Gastrocnemius medialis (tissue), 4 donors: ENCODE measurements at regions not wholly inside any gene's neighbourhood (a gene's known extent, or its start where the extent isn't known, plus 50 kb on each side); places are given as distances from the start of the nearest gene placed in this dataset.

ENCODE experiments used
- ATAC-seq, 2 donors: fragments of 150-250 bp; one replicate each; pipeline ENCODE4 v1.9.1; 2016
- DNase-seq, 2 donors: peaks; one replicate each; pipeline ENCODE4 v3.0.0-alpha.2; 2019
- H3K27ac ChIP-seq, 4 donors: fragments of 200-600 bp; sonication (generic); 1 replicate in 1 of 4; 2 replicates in 3 of 4; pipeline ENCODE4 v1.5.1; 2016 to 2018; ENCODE audit warnings: mild to moderate bottlenecking in 2 of 4, moderate library complexity in 1 of 4
- H3K27me3 ChIP-seq, 3 donors: fragments of 200-600 bp; sonication (generic) in 2 of 3; 1 replicate in 1 of 3; 2 replicates in 2 of 3; pipeline versions ENCODE4 v1.5.1 to v1.6.0; 2016 to 2019; ENCODE audit warnings: mild to moderate bottlenecking in 1 of 3, moderate library complexity in 1 of 3
- H3K36me3 ChIP-seq, 2 donors: fragments of 200-600 bp; sonication (generic) in 1 of 2; one replicate each; pipeline ENCODE4 v1.5.1; 2017 to 2018
- H3K4me1 ChIP-seq, 2 donors: fragments of 200-600 bp; sonication (generic) in 1 of 2; one replicate each; pipeline ENCODE4 v1.5.1; 2016 to 2017; ENCODE audit warnings: mild to moderate bottlenecking in 2 of 2
- H3K4me3 ChIP-seq, 4 donors: fragments of 200-600 bp; sonication (generic) in 3 of 4; 1 replicate in 1 of 4; 2 replicates in 3 of 4; pipeline ENCODE4 v1.5.1; 2016 to 2019; ENCODE audit warnings: mild to moderate bottlenecking in 2 of 4
- H3K9me3 ChIP-seq, 3 donors: fragments of 200-600 bp; sonication (generic) in 2 of 3; 1 replicate in 1 of 3; 2 replicates in 2 of 3; pipeline ENCODE4 v1.5.1; 2016 to 2019
- CTCF ChIP-seq, 5 experiments: fragments of 450-650 bp in 3 of 5; fragments of 200-600 bp in 2 of 5; sonication (generic) in 2 of 5; IDR thresholded peaks in 4 of 5; conservative IDR thresholded peaks in 1 of 5; 1 replicate in 4 of 5; 2 replicates in 1 of 5; pipeline ENCODE4 v1.5.1; 2016 to 2019; ENCODE audit warnings: antibody characterized with exemption in 5 of 5, mild to moderate bottlenecking in 3 of 5, moderate library complexity in 3 of 5
- POLR2A ChIP-seq, 2 donors: fragments of 450-650 bp; IDR thresholded peaks; one replicate each; pipeline ENCODE4 v1.6.1; 2017; ENCODE audit warnings: antibody characterized with exemption in 2 of 2, mild to moderate bottlenecking in 2 of 2, moderate library complexity in 2 of 2
- in situ Hi-C, 4 donors: fragments of 200-750 bp; cut with MboI; loops; one replicate each; pipeline versions ENCODE4 v1.15.0 to v1.8.0; 2017; ENCODE audit warnings: low sequenced_read_pairs in 4 of 4
- intact Hi-C: fragments of 100-400 bp; cut with DNase I; formaldehyde crosslinking; loops from one replicate; pipeline ENCODE4 v1.15.1; 2023; ENCODE audit warnings: low total_unique reads

- Histone ChIP-seq H3K27me3 (no peaks in the 10 kb centered on the region), H3K4me3 (no peak overlapping the region), H3K4me1 (no peaks in the 10 kb centered on the region), H3K27ac (no peak overlapping the region), H3K36me3 (no peaks in the 10 kb centered on the region), H3K9me3 (no peaks in the 10 kb centered on the region)
- in situ Hi-C loops (no loop called here), intact Hi-C loops (no loop called here)
- ATAC-seq (no peak), DNase-seq (no peak)
- no peak for TF ChIP-seq CTCF (IDR thresholded peaks at IDR 0.05 in 4 of 5, conservative IDR thresholded peaks at IDR 0.05 in 1 of 5)
Measured at GRCh38 chr6:97462938-97463598, 180.1 kb upstream of the MMS22L start.

DNA sequence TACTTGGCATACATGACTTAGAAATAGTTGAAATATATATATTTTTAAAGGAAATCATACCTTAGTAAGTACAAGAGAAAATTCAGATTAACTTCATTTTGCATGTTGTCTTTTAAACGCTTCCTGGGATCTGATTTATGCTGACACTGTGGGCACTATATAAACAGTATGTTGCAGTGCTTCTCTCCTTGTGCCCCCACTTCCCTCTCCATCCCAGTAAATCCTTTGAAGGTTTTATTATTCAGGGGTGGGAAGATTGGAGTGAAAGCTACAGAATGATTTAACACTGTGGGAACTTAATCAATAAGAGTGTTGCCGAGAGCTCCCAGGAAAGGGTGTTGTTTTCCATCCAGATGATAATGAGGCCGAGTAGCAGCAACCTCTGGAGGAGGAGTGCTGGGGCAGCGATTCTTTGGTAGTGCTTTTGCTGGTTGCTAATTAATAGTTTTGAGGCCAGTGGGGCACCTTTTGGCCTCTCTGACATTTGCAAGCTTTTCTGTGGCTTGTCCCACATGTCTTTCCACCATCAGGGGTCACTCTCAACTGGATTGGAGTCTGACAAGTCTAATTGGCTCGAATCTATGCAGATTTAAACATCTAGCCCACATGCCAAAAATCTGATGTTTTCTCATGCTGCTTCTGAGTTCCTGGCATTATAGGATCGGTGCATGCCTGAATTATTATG, 183.0 kb upstream of the MMS22L start:
- ATAC-seq (no peak), DNase-seq (no peak)
- H3K27ac ChIP-seq: no peak overlapping the region
- no peaks in the 10 kb centered on the region for H3K36me3 ChIP-seq
- in situ Hi-C loops (no loop called here), intact Hi-C loops (no loop called here)
- H3K27me3 ChIP-seq: no peaks in the 10 kb centered on the region
- H3K4me1 ChIP-seq: no peaks in the 10 kb centered on the region
- no peak for TF ChIP-seq CTCF (IDR thresholded peaks at IDR 0.05 in 4 of 5, conservative IDR thresholded peaks at IDR 0.05 in 1 of 5)
- no peak for TF ChIP-seq POLR2A (IDR thresholded peaks at IDR 0.05)
- no peak overlapping the region for H3K4me3 ChIP-seq
- no peaks in the 10 kb centered on the region for H3K9me3 ChIP-seq

- intact Hi-C loops: no loop called here
- no peak for ATAC-seq
- Histone ChIP-seq H3K27me3 (no peaks in the 10 kb centered on the region), H3K4me1 (no peaks in the 10 kb centered on the region), H3K9me3 (no peaks in the 10 kb centered on the region), H3K36me3 (no peaks in the 10 kb centered on the region), H3K27ac (no peak overlapping the region), H3K4me3 (no peak overlapping the region)
- in situ Hi-C loops: no loop called here
- no peak for DNase-seq
- TF ChIP-seq CTCF (IDR thresholded peaks at IDR 0.05 in 4 of 5, conservative IDR thresholded peaks at IDR 0.05 in 1 of 5) (no peak), POLR2A (IDR thresholded peaks at IDR 0.05) (no peak)
Measured at GRCh38 chr6:97468981-97469380, 186.0 kb upstream of the MMS22L start.

GRCh38 chr6:97469451-97469850, 186.4 kb upstream of the MMS22L start:
- Histone ChIP-seq H3K4me3 (no peak overlapping the region), H3K36me3 (no peaks in the 10 kb centered on the region), H3K4me1 (no peaks in the 10 kb centered on the region), H3K9me3 (no peaks in the 10 kb centered on the region), H3K27ac (no peak overlapping the region), H3K27me3 (no peaks in the 10 kb centered on the region)
- no peak for TF ChIP-seq POLR2A (IDR thresholded peaks at IDR 0.05)
- no peak for TF ChIP-seq CTCF (IDR thresholded peaks at IDR 0.05 in 4 of 5, conservative IDR thresholded peaks at IDR 0.05 in 1 of 5)
- DNase-seq (no peak), ATAC-seq (no peak)
- in situ Hi-C loops: no loop called here
- intact Hi-C loops: no loop called here
